ENCODE measurements at regions not wholly inside any gene's neighbourhood (a gene's known extent, or its start where the extent isn't known, plus 50 kb on each side); places are given as distances from the start of the nearest gene placed in this dataset.
"Not testable (repeated sequence)": the region's sequence is repeated elsewhere in the genome, so short reads cannot be mapped to it uniquely, and the experiment has no call there.

DNA sequence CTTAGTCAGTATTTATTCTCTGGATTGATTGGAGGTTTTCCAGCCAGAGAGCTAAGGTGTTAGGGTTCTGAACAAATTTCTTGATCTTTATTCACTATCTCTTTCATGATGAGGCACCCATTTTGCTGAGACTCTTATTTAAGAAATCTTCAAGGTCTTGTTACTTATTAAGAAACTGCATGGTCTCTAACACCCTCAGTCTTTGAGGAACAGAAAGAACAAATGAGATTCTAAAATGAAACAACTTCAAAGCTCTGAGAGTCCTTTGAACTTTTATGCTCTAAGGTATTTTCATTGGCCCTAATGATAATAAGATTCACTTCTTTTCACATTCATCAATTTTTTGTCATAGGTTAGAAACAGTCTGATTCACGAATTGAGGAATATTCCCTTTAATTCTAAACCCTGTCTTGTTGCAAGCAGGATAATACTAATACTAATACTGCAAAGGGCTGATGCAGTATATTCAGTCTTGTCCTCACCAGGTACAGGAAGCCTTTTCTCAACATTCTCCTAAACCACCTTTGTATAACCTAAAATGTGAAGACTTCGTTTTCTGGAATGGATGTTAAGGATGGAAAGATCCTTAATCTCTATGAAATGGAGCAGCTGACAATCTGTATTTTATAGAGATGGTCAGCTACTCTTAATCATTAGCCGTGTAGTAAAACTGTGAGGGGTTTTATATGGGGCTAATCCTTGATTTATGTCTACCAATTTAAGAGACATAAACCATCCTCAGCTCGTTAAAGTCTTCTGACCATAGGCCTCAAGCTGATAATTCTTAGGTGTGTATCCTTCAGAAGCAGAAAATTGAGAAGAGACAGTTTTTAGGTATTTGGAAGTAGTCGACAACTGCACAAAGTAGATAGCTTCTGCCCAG, 198.3 kb downstream of the OTOL1 start:
- no peak for DNase-seq

DNA sequence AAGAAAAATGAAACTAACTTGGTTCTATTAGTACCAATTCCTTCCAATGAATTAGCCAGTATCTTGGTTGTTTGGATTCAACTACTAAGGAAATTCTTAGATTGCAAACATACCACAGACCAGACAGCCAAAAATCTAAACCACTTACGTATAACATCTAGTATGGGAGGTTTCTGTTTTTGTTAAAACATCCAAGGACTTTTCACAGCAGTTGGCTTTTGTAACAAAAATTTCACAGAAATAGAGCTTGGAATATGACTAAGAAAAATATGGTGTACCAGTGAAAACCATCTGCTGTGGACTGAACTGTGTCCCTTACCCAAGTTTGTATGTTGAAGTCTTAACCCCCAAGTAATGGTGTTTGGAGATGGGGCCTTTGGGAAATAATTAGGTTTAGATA, 199.2 kb downstream of the OTOL1 start:
- no peak for DNase-seq

DNA sequence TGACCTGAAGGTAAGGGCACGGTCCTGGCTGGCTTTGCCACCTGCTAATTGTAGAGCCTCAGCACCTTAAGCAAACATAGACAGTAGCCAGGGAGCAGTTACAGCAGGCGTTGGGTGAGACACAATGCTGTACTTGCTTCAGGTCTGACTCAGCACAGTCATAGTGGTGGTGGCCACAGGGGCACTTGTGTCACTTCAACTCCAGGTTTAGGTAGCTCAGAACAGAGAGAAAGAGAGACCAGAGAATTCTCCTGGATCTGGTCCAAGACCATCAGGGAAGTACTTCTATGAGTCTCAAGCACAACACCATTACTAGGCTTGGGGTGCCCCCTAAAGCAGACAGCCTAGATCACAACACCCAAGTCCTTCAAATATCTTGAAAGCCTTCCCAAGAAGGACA, 204.4 kb downstream of the OTOL1 start:
- no peak for DNase-seq

DNA sequence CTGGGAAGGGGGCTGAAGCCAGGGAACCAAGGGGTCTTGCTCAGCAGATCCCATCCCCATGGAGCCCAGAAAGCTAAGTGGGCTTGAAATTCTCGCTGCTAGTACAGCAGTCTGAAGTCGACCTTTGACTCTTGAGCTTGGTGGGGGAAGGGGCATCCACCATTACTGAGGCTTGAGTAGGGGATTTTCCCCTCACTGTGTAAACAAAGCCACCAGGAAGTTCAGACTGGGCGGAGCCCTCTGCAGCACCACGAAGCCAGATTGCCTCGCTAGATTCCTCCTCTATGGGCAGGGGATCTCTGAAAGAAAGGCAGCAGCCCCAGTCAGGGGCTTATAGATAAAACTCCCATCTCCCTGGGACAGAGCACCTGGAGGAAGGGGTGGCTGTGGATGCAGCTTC, 210.6 kb downstream of the OTOL1 start:
- not testable (repeated sequence) for DNase-seq

DNA sequence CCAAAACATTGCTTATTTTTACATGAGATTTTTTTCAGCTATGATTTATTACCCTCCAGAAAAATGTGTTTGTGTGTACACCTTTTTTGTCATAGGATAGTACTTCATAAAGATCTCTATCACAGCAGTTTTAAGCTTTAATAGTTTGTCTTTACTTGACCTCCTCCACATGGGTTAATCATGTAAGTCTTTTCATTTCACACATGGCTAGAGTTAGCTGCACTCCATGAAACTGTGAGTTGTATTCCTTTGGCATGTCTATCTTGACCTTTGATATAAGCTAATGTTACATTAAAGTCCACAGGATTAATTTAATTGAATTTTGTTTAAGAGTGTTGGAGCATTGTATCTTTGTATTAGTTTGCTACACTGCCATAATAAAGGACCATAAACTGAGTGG, 217.1 kb downstream of the OTOL1 start:
- DNase-seq, result no peak

DNA sequence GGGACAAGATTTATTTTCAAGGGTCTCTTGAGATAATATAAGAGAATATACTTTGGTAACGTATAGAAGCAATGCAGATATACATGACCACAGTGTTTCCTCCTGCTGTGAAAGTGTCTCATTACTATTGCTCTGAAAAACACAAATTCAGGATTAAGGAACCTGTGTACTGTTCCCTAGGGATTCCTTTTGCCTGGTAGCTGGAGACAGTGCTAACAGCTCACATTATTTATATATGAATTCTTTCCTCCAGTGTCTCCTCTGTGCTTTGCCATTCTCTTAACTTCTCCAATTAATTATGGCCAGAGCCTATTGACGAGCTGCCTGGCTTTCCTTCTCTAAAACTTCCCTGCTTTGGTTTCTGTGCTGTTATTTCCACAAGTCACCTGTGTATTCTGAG, 235.4 kb downstream of the OTOL1 start:
- no peak for DNase-seq

DNA sequence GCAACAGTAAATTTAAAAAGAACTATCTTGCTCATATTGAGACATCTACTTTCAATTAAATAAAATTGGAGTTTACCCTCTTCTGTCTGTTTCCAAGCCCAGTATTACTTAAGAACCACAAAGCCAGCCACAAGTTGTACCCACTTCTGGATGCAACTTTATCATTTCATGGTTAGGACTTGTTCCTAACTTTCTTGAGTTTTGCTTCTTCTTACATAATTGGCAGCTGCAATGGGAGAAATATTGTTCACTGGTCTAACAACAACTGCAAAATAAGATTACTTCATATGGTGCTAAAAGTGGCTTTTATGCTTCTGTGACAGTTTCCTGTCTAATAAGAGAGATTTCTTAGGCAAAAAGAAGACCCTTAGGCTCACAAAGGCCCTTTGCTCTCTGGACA, 240.6 kb downstream of the OTOL1 start:
- DNase-seq, result no peak

DNA sequence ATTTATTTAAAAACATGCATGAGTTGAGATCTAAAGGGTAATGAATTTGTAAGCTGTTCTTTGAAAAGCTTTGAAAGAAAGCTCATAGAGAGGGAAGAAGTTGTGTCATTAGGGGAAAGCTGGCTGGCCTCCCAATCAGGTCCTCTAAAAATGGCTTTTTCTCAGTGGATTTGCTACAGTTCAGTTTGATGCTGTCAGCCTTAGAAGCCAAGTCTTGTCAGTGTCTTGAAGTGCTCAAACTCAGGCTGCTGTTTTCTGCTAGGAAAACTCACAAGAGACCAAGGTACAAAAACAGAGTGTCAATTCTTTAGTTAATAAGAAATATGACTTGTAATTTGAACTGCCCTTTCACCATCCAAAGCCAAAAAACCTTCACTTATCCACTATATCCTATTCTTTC, 243.8 kb downstream of the OTOL1 start:
- no peak for DNase-seq

DNA sequence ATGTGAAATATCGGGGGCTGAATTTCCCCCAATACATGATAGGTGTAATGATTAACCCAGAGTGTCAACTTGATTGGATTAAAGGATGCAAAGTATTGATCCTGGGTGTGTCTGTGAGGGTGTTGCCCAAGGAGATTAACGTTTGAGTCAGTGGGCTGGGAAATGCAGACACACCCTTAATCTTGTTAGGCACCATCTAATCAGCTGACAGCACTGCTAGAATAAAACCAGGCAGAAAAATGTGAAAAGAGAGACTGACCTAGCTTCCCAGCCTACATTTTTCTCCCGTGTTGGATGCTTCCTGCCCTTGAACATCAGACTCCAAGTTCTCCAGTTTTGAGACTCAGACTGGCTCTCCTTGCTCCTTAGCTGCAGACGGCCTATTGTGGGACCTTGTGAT, 247.8 kb downstream of the OTOL1 start:
- DNase-seq, result no peak

DNA sequence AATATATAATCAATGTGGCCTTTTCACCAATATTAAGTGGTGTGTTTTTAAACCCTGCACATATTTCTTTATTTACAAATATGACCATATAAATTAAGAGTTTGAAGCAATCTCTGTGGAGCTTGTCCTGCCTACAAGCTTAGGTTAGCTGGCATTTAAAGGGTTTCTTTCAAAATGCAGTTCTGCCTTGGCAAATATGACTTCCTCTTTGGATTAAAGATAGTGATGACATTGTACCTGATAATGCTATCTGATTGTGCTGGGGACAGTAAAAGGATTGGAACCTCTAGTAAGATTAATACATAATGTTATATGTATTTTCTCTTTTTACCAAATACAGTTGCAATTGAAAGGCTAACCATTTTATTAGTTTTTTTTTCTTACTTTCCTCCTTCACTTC, 249.1 kb downstream of the OTOL1 start:
- no peak for DNase-seq

DNA sequence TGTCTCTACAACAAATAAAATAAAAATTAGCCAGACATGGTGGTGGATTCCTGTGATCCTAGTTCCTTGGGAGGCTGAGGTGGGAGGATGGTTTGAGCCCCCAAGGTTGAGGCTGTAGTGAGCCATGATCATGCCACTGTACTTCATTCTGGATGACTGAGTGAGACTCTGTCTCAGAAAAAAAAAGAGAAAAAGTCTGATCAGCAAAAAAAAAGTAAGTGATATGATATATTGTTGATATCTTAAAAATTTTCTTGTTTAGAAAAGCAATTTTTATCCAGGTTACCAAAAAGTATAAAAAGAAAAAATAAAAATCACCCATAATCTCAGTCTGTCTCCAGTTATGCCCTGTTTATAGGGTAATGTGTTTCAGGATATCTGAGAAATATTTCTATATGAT, 251.4 kb downstream of the OTOL1 start:
- no peak for DNase-seq

DNA sequence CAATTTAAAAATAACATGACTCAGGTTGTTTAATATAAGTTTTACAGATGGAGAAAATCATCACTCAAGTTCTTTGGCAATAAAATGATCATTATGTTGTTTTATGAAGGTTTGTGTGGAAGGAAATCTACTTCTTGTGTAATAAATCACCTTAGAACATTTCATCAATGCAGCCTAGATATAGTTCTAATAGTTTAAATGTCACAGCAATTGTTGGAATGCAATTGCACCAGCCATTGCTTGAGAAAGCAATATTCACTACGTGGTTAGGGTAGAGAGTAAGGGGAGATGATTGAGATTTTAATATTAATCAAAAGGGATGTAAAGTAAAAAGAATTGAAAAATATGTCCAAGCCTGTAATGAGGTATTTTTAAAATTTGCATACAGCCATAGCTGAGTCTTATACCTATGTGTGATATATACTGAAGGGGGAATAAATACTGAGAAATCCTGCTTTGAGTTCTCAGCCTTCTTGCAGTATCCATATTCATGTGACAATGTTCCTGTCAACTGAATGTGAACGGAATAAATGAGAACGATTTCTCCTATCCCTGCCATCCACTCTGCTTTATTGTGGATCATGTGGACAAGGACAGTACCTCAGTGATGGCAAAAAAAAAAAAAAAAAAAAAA, 257.9 kb downstream of the OTOL1 start:
- no peak for DNase-seq

DNA sequence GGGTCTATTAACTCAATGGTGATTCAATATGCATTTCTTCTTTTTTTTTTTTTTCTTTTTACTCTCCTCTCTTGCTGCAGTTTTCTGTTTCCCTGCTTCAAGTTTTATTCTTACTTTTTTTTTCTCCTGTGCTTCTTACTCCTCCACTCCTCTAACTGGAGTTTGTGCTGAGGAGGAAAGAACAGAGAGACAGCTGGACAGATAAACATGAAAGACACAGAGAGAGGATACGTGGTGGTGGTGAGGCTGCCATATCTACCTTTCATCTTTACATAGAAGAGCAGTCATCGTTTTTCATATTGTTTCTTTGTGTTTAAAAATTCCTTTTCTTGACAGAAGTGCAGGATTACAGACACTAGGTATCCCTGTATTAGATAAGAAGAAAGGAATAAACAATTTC, 262.8 kb downstream of the OTOL1 start:
- DNase-seq, result no peak

DNA sequence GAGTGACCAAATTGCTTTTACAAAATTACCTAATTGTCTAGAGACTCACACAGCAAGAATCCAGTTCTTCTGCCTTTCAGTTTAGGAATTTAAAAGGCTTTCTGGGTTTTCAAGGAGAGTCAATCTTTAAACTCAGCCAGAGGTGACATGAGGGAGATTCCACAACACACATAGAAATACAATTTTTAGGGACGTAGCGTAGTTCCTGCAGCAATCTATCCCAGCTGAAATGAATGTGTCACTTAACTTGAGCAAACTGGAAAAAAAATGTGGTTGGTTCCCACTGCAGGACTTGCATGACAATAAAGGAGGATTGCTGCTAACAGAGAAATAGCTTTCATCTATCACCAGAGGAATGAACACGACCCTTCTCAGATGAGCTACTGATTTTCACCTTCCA, 269.7 kb downstream of the OTOL1 start:
- DNase-seq, result no peak

DNA sequence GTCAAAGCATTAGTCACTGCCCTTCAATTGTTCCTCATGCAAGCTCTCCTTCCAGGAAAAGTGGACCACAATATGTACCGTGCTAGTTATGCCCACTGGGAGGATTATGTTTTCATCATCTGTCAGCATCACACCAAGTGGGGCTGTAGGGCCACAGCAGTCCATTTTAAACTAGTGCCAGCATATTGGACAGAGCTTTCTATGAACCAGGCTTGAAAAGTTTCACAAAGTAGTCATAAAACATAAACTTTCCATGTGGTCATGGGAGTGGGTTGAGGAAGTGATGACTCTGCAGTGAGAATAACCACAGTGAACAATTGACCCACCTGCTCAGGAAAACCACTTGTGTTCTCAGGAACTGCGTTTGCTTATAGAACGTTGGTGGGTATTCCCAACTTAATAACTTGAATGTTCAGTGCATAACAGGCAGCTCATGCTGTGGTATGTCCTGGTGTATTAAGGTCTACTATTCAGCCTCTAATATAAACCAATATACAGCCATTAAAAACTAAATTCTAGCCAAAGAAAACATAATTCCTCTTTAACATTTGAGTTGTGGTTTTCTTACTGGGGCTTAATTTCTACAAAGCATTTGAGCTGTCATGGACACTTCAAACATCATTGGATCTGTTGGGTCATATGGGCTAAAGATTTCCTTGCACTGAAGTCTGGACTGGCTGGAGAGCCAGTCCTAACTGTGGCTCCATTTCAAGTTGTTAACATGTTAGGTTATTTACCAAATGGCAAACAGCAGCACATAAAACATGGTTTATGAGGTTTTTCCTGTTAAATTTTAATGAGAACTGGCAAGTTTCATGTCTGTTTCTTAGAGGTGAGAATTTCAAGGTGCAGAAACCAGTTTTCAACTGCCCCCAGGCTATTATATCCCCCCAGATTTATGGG, 274.1 kb downstream of the OTOL1 start:
- DNase-seq, result no peak

DNA sequence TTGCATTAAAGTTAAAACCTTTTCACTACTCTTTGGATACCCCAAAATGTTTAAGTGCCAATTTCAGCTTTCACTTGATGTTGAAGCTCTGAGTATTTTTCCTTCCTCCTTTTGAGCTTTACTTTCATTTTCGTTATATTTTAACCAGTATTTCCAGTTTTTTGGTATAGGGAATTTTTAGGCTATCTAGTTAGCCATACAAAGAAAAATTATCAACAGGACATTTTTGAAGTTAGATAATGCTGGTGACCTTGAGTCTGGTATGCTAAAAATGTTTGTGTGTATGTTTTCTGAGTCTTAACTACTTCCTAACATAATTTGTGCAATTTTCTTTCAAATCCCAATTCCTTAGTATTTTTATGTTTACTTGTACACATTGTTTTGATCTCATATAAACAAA, 284.8 kb downstream of the OTOL1 start:
- DNase-seq, result no peak

DNA sequence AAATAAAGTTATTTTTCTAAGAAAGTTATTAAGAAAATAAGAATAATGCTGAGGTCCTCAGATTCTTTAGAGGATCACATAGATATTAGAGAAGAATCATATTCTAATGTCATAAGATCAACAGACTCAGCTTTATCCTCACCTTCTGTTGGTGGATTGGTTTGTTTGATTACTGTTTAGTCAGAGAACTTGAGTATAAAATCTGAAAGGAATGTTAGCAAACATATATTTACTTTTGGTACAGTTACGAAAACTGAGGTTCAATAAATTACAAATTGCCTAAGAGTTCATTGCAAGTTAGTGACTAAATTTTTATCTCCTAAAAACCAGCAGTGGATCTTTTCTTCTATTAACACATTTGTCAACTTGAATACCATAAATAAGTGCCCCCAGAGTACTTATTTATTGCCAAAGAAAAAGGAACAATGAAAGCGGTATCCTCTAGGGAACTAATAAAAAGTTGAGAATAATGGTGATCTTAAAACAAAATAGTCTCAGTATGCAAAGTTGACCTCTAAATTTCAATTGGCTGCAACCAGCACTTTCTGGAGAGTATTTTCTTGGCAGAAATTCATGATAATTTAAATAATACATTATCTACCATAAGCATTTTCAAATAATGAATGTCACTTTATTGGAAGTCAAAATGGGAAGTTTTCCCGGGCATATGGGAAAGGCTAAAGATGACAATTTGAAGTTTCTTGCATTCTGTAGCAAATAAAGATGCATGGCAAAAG, 296.8 kb downstream of the OTOL1 start:
- no peak for DNase-seq

DNA sequence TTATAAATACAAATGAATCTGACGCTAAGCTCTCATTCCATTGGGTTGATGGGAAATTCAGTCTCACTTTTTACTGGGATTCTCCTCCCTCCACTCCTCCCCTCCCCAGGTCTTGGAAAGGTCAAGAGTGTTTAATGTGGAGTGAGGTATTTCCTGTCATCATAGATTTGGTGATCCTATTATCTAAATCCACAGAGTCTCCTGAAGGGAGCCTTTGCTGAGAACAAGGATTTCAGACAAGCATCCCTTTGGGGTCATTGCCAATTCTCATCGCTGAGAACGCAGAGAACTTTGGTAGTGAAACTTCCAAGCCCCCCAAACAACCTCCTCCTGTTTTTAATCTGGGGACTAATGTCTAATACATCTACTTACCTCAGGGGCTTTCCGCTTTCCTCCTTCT, 297.9 kb downstream of the OTOL1 start:
- no peak for DNase-seq

DNA sequence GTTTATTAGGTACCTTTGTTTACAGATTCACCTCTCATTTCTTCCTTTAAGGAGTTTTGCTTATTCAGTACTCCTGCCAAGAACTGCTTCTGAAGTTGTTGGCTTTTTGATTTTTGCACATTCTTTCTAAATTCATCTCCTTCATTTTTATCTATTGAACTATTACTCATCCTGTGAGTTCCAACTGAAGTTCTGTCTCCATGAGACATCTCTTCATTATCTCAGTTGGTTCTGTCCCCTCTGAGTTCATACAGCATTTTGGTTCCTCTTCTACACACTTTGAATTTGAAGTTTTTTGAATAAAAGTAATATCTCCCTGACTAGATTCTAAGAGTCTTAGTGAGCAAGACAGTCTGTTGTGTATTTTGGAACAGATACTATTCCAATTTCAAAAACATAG, 299.7 kb downstream of the OTOL1 start:
- DNase-seq, result no peak

DNA sequence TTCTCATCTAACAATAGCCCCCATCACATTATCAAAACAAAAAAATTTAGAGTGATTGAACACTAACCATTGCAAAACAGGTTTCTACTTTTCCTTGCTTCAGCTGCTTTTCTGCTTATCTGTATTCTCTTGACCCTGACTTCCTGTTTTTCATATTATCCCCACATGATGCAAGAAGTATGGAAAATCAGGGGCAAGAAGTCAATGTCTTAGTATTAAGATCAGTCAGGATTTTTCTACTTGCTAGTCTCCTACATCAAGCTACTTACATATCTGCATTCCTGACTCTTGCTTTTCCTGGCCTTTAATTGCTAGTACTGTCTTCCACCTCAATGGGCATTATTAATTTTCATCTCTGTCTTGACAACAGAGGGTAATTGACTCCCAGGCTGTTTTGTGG, 300.2 kb downstream of the OTOL1 start:
- no peak for DNase-seq

DNA sequence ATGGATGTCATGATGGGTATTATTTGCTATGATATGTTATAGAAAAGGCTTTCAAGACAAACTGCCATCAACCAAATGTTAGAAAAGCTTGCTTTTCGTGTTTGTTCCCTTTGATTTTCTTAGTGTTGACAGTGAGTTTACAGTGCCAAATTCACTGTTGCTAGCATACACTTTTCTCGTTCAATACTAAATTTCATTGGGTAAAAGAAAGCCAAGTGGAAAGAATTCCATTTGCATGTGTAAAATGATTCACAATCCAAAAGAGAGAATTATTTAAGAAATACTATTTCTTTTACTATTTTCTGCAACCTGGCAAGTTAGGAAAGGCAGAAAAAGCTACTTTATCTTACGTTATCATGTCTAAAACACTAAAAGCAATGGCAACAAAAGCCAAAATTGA, 301.4 kb downstream of the OTOL1 start:
- DNase-seq, result no peak

DNA sequence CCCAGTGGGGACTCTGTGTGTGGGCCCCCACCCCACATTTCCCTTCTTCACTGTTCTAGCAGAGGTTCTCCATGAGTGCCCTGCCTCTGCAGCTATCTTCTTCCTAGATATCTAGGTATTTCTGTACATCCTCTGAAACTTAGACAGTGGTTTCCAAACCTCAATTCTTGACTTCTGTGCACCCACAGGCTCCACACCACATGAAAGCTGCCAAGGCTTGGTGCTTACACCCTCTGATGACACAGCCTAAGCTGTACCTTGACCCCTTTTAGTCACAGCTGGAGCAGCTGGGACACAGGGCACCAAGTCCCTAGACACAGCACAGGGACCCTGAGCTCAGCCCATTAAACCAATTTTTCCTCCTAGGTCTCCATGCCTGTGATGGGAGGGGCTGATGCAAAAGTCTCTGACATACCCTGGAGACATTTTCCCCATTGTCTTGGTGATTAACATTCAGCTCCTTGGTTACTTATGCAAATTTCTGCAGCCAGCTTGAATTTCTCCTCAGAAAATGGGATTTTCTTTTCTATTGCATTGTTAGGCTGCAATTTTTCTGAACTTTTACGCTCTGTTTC, 304.5 kb downstream of the OTOL1 start:
- no peak for DNase-seq

DNA sequence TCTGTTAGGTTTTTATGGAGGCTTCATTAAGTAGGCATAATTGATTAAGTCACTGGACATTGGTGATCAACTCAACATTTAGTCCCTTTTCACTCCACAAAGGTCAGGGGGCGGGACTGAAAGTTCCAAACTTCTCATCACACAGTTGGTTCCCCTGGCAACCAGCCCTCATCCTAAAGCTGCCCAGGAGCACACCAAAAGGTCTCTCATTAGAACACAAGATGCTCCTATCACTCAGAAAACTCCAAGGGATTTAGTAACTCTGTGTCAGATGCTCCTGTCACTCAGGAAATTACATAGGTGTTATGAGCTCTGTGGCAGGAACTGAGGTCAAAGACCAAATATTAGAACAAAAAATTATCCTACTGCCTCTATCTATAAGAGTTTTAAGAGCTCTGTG, 321.5 kb downstream of the OTOL1 start:
- no peak for DNase-seq
